DOHH2 (cell line): ENCODE measurements at regions not wholly inside any gene's neighbourhood (a gene's known extent, or its start where the extent isn't known, plus 50 kb on each side); places are given as distances from the start of the nearest gene placed in this dataset.

Experiments
- H3F3A ChIP-seq: fragments of 200-600 bp; sonication (generic), shearing (Covaris generic); 2 replicates; pipeline ENCODE4 v1.6.0; 2016; ENCODE audit warnings: antibody characterized with exemption, mild to moderate bottlenecking; ENCODE audit not compliant: control insufficient read depth, insufficient read depth
- H3K27ac ChIP-seq: fragments of 200-600 bp; sonication (generic); 2 replicates; pipeline ENCODE4 v1.5.1; 2014; ENCODE audit warnings: low read depth, mild to moderate bottlenecking, low read length, moderate library complexity
- H3K27me3 ChIP-seq: fragments of 200-600 bp; sonication (generic); 2 replicates; pipeline ENCODE4 v1.6.1; 2014; ENCODE audit warnings: mild to moderate bottlenecking, low read length, mixed read lengths; ENCODE audit not compliant: control insufficient read depth
- H3K36me3 ChIP-seq: fragments of 200-600 bp; sonication (generic); 2 replicates; pipeline ENCODE4 v1.6.1; 2014; ENCODE audit warnings: mild to moderate bottlenecking, low read length, moderate library complexity, mixed read lengths; ENCODE audit not compliant: control insufficient read depth
- H3K4me1 ChIP-seq: fragments of 200-600 bp; sonication (generic); 2 replicates; pipeline ENCODE4 v1.6.1; 2014; ENCODE audit warnings: mild to moderate bottlenecking, low read length, mixed read lengths; ENCODE audit not compliant: control insufficient read depth
- H3K4me2 ChIP-seq: fragments of 200-600 bp; sonication (generic); 2 replicates; pipeline ENCODE4 v1.6.0; 2014; ENCODE audit warnings: mild to moderate bottlenecking, low read length, moderate library complexity
- H3K4me3 ChIP-seq: fragments of 200-600 bp; sonication (generic); 2 replicates; pipeline ENCODE4 v1.5.1; 2014; ENCODE audit warnings: mild to moderate bottlenecking, low read length, mixed read lengths
- H3K79me2 ChIP-seq: fragments of 200-600 bp; sonication (generic); 2 replicates; pipeline ENCODE4 v1.6.1; 2014; ENCODE audit warnings: mild to moderate bottlenecking, low read length, mixed read lengths; ENCODE audit not compliant: control insufficient read depth
- H3K9me2 ChIP-seq: fragments of 200-600 bp; sonication (generic); replicated peaks from 2 replicates; pipeline ENCODE4 v1.6.1; 2014; ENCODE audit warnings: mild to moderate bottlenecking, low read length, mixed read lengths; ENCODE audit not compliant: control insufficient read depth
- H3K9me3 ChIP-seq: fragments of 200-600 bp; sonication (generic); 2 replicates; pipeline ENCODE4 v1.6.1; 2014; ENCODE audit warnings: antibody characterized with exemption, low read length, mixed read lengths; ENCODE audit not compliant: control insufficient read depth, insufficient read depth
- H4K20me1 ChIP-seq: fragments of 200-600 bp; sonication (generic); 2 replicates; pipeline ENCODE4 v1.6.0; 2014; ENCODE audit warnings: low read depth, mild to moderate bottlenecking, antibody characterized with exemption, low read length, moderate library complexity; ENCODE audit not compliant: control insufficient read depth, insufficient read depth
- EZH2phosphoT487 ChIP-seq: fragments of 200-600 bp; sonication (generic); IDR thresholded peaks from 2 replicates; pipeline ENCODE4 v1.6.1; 2017; ENCODE audit warnings: borderline replicate concordance, mild to moderate bottlenecking, antibody characterized with exemption, low read length, moderate library complexity, mixed read lengths
- TF ChIP-seq, protein P1 (sequence below): fragments of 200-600 bp; sonication (generic); IDR thresholded peaks from one replicate; pipeline ENCODE4 v1.5.1; 2014; ENCODE audit warnings: antibody characterized with exemption, mild to moderate bottlenecking, low read depth, low read length; ENCODE audit not compliant: poor library complexity, severe bottlenecking

DNA sequence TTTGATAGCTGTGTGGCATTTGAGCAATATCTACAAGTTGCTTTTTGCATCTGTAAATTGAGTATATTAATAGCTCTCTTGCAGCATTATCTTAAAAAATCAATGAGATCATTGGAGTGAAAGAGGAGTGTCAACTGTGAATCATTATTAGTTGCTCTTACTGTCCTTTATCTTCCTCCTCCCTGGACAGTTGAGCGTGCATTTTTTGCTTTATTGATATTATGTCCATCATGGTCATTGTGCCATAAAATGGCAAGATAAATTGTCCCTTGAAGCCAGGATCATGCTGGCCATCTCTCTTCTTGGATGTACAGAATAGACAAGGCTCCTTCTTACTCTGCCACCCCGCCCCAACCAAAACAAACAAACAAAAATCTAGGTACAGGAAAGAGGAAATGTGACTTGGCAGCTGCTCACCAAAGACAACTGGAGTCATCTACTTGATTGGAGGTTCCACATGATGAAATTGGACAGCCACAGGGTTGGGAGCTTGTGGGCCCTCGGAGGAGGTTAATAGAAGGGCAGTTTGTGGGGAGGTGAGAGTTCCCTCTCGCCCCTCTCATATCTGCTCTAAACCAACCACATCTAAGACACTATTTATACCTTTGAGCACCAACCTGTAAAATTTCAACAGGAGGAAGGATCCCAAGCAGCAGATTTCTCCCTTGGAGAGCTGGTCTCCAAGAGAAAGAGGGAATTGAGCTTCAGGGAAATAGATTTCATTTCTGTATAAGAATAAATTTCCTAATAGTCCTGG lies 252.7 kb downstream of the SKIDA1 start:
- no peaks in the 10 kb centered on the region for H3K79me2 ChIP-seq
- TF ChIP-seq, protein P1, sequence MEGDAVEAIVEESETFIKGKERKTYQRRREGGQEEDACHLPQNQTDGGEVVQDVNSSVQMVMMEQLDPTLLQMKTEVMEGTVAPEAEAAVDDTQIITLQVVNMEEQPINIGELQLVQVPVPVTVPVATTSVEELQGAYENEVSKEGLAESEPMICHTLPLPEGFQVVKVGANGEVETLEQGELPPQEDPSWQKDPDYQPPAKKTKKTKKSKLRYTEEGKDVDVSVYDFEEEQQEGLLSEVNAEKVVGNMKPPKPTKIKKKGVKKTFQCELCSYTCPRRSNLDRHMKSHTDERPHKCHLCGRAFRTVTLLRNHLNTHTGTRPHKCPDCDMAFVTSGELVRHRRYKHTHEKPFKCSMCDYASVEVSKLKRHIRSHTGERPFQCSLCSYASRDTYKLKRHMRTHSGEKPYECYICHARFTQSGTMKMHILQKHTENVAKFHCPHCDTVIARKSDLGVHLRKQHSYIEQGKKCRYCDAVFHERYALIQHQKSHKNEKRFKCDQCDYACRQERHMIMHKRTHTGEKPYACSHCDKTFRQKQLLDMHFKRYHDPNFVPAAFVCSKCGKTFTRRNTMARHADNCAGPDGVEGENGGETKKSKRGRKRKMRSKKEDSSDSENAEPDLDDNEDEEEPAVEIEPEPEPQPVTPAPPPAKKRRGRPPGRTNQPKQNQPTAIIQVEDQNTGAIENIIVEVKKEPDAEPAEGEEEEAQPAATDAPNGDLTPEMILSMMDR: no peak
- no peak for TF ChIP-seq EZH2phosphoT487
- H4K20me1 ChIP-seq: no peaks in the 10 kb centered on the region
- H3F3A ChIP-seq: no peaks in the 10 kb centered on the region
- H3K9me2 ChIP-seq: no peaks in the 10 kb centered on the region
- H3K4me1 ChIP-seq: no peaks in the 10 kb centered on the region
- no peak overlapping the region for H3K4me2 ChIP-seq
- H3K9me3 ChIP-seq: no peaks in the 10 kb centered on the region
- no peak overlapping the region for H3K4me3 ChIP-seq
- H3K27me3 ChIP-seq: no peaks in the 10 kb centered on the region
- no peaks in the 10 kb centered on the region for H3K36me3 ChIP-seq
- no peak overlapping the region for H3K27ac ChIP-seq

DNA sequence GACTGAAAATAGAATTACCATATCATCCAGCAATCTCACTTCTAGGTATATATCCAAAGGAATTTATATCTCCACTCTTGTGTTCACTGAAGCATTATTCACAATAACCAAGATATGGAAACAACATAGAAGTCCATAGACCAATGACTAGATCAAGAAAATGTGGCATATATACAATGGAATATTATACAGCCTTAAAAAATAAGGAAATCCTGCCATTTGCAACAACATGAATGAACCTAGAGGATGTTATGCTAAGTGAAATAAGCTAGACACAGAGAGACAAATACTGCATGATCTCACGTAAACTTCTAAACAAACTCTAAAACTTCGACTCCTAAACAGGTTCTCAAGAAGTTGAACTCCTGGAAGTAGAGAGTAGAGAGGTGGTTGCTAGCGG lies 254.5 kb downstream of the SKIDA1 start:
- Histone ChIP-seq H3K27ac (no peak overlapping the region), H3K4me1 (no peaks in the 10 kb centered on the region)

DNA sequence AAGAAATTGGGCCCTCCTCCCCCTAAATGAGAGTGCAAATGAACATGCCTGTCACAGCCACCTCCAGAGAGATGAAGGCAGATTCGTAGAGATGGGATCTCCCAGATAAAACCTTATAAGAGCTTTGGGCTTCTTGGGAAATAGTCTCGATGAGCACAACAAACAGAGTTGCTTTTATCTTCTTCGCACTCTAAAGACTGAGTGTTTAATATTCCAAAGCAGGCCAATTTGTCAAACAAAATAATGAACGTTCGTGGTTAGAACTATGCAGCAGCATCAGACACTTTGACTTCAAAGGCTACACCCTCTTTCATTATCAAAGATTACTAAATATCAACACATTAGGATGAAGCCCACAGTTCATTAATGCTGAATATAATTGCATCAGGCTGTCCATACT lies 256.2 kb downstream of the SKIDA1 start:
- H3K9me2 ChIP-seq: no peaks in the 10 kb centered on the region
- H3K79me2 ChIP-seq: no peaks in the 10 kb centered on the region
- H3K9me3 ChIP-seq: no peaks in the 10 kb centered on the region
- H3K4me2 ChIP-seq: no peak overlapping the region
- H3F3A ChIP-seq: no peaks in the 10 kb centered on the region
- no peaks in the 10 kb centered on the region for H4K20me1 ChIP-seq
- H3K27ac ChIP-seq: no peak overlapping the region
- no peak overlapping the region for H3K4me3 ChIP-seq
- no peaks in the 10 kb centered on the region for H3K36me3 ChIP-seq
- H3K4me1 ChIP-seq: 0 out of 2 replicates have a peak, but pooled peaks cover 6% of the 10 kb centered on the region
- no peaks in the 10 kb centered on the region for H3K27me3 ChIP-seq
- no peak for TF ChIP-seq EZH2phosphoT487
- TF ChIP-seq, protein P1: no peak

More for the DNA sequence above, 254.5 kb downstream of the SKIDA1 start:
- Histone ChIP-seq H3K4me3 (no peak overlapping the region), H4K20me1 (no peaks in the 10 kb centered on the region), H3K4me2 (no peak overlapping the region), H3K27me3 (no peaks in the 10 kb centered on the region), H3K9me3 (no peaks in the 10 kb centered on the region), H3K36me3 (no peaks in the 10 kb centered on the region), H3K9me2 (no peaks in the 10 kb centered on the region), H3K79me2 (no peaks in the 10 kb centered on the region), H3F3A (no peaks in the 10 kb centered on the region)
- TF ChIP-seq EZH2phosphoT487: no peak
- TF ChIP-seq, protein P1: no peak
